NB4 (cell line): ENCODE measurements at regions not wholly inside any gene's neighbourhood (a gene's known extent, or its start where the extent isn't known, plus 50 kb on each side); places are given as distances from the start of the nearest gene placed in this dataset.

Source experiments
- CTCF ChIP-seq: IDR thresholded peaks from one replicate; pipeline ENCODE4 v1.5.1; 2012; ENCODE audit warnings: low read depth, low read length
- MAX ChIP-seq: IDR thresholded peaks from 2 replicates; pipeline ENCODE4 v1.6.1; 2011; ENCODE audit warnings: low read depth, low read length
- MYC ChIP-seq: IDR thresholded peaks from 2 replicates; pipeline ENCODE4 v1.6.1; 2011; ENCODE audit warnings: low read depth, low read length
- POLR2A ChIP-seq: IDR thresholded peaks from 2 replicates; pipeline ENCODE4 v1.6.1; 2011; ENCODE audit warnings: mild to moderate bottlenecking; ENCODE audit not compliant: insufficient read length; ENCODE audit errors: extremely low read depth

- TF ChIP-seq CTCF = no peak
- no peak for TF ChIP-seq MYC
- no peak for TF ChIP-seq POLR2A
- TF ChIP-seq MAX = no peak
Observed at GRCh38 chr16:19940195-19940594, 55.5 kb upstream of the GPRC5B start.
